ENCODE measurements at regions not wholly inside any gene's neighbourhood (a gene's known extent, or its start where the extent isn't known, plus 50 kb on each side); places are given as distances from the start of the nearest gene placed in this dataset.

DNA sequence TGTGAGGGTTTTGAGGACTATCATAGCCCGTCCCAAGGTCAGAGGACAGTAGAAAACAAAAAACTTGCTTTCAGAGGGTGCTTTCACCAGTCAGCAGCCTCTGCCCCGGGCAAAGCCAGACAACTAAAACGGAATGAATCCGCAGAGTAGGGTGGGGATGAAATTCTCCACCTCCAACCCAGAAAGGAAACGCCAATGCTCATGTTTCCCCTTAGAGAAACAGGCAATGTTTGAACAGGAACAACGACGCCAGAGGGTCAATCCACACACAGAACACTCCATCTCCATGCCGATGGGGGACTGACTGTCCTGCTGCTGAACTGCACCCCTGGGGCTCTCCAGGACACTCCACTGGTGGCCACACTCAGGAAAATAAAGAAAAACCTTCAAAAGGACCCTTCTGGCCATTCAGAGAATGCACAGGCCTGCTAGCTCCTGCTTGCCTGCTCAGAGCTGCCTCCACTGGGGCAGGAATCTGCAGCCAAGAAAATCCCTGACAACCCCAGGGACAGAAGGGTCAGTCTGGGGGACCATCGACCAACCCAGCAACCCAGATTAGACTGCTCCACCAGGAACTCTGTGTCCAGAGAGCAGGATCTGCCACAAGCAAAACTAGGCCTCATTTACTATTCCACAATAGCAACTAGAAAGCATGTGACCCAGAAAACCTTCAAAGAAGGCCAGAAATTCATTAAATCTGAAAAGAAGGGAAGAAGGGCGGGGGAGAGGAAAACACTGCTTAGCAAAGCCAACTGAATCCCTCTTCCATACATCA, 116.0 kb downstream of the TOMM20 start:
- H3K27ac ChIP-seq (ENCODE audit: low read depth, low read length), result peak overlapping the region; percentile 91
- H3K27ac Mint-ChIP-seq, result peak overlapping the region; percentile 91 to 98 (median 97)
- H3K9me3 Mint-ChIP-seq, result peaks cover 0 to 6% (median 1%) of the 10 kb centered on the region in 11 donors
- POLR2A ChIA-PET, result interaction anchor here (0.6 to 1.7 kb wide), 8 partner anchors 10 to 534 kb away, joined by 3 to 22 read pairs (median 4); partner anchors contain the start of genes IRF2BP2 and TARBP1
- intact Hi-C loops (cut with micrococcal nuclease), result loop anchor here (1.0 to 10.0 kb wide), 12 partner anchors 34 to 632 kb away; partner anchors contain the start of genes ARID4B (in 1 of the 2), GGPS1 (in 1 of the 2) and GNG4 (in 1 of the 2)
- peaks cover 0 to 23% (median 3%) of the 10 kb centered on the region in 5 donors for H3K36me3 Mint-ChIP-seq
- CTCF ChIA-PET, result interaction anchor here (0.6 to 1.2 kb wide), 2 partner anchors 33 to 513 kb away, joined by 3 read pairs; no protein-coding TSS in a partner anchor
- H3K4me3 ChIP-seq (ENCODE audit: low read length), result peak overlapping the region; percentile 12
- H3K36me3 ChIP-seq (ENCODE audit: control insufficient read depth in 2 of 3, insufficient read depth in 3 of 3, low read length in 3 of 3), result no peaks in the 10 kb centered on the region
- no peaks in the 10 kb centered on the region for H3K27me3 ChIP-seq (ENCODE audit: control insufficient read depth in 2 of 2, insufficient read depth in 2 of 2, low read length in 2 of 2)
- H3K4me1 ChIP-seq (ENCODE audit: control insufficient read depth in 2 of 2, insufficient read depth in 2 of 2, low read length in 2 of 2), result peaks cover 27 to 34% of the 10 kb centered on the region in 2 donors
- DNase-seq (peak in 1 of 9 donors; percentile 39), ATAC-seq (no peak)
- H3K27me3 Mint-ChIP-seq, result peaks cover 0 to 5% (median 0%) of the 10 kb centered on the region in 5 donors
- peak overlapping the region; percentile 8 to 84 (median 79) for H3K4me3 Mint-ChIP-seq
- no peaks in the 10 kb centered on the region for H3K9me3 ChIP-seq (ENCODE audit: control insufficient read depth in 2 of 3, low read length in 3 of 3)
- H3K4me1 Mint-ChIP-seq, result peaks cover 36 to 82% (median 64%) of the 10 kb centered on the region in 7 donors

DNA sequence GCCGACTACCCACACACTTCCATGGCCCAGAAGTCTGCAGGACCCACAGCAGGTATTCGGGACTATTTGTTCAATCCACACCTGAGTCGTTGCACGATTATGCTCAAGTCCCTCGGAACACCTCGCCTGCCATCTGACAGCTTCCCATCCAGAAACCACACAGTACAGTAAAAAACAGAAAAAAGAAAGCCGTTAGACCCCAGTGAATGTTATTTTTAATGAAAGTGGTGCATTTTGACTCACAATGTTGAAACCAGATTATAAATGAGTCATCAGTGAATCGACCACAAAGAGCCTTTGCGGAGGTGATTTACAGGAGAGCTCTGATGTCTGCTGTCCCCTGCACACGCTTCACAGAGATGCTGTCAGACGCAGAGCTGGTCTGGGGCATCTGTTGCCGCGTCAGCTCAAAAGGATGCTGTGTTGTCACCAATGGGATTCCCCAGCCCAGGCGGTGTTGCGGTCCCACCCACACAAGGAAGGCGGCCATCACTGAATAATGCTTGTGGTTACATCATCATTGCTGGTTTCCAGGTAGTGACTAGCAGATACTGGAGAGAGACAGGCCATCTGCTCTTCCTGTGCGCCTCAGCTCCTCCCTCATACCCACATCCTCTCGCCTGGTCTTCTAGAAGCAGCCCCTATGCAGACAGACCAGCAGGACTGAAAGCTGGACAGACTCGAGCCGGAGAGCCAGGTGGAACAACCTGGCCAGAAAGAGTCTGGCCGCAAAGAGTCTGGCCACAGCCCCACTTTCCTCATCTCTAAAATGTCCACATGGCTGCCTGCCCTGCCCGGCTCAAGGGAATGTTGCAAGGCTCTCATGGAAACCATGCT, 116.8 kb downstream of the TOMM20 start:
- ChIA-PET CTCF (interaction anchor here (0.6 to 1.2 kb wide), 3 partner anchors 32 to 512 kb away, joined by 3 to 7 read pairs (median 3); no protein-coding TSS in a partner anchor), POLR2A (interaction anchor here (0.6 to 1.7 kb wide), 8 partner anchors 9 to 533 kb away, joined by 3 to 22 read pairs (median 4); partner anchors contain the start of genes IRF2BP2 and TARBP1)
- ATAC-seq (peak; percentile 95), DNase-seq (peak; percentile 71 to 95 (median 93))
- Mint-ChIP-seq H3K27ac (peak overlapping the region; percentile 91 to 98 (median 97)), H3K4me3 (peak overlapping the region; percentile 72 to 84 (median 80)), H3K36me3 (peaks cover 0 to 28% (median 3%) of the 10 kb centered on the region in 5 donors), H3K27me3 (peaks cover 0 to 5% (median 0%) of the 10 kb centered on the region in 5 donors), H3K4me1 (peaks cover 36 to 79% (median 67%) of the 10 kb centered on the region in 7 donors), H3K9me3 (peaks cover 0 to 8% (median 0%) of the 10 kb centered on the region in 11 donors)
- Histone ChIP-seq H3K36me3 (ENCODE audit: control insufficient read depth in 2 of 3, insufficient read depth in 3 of 3, low read length in 3 of 3) (no peaks in the 10 kb centered on the region), H3K4me1 (ENCODE audit: control insufficient read depth in 2 of 2, insufficient read depth in 2 of 2, low read length in 2 of 2) (peaks cover 27 to 34% of the 10 kb centered on the region in 2 donors), H3K27me3 (ENCODE audit: control insufficient read depth in 2 of 2, insufficient read depth in 2 of 2, low read length in 2 of 2) (no peaks in the 10 kb centered on the region), H3K27ac (ENCODE audit: low read depth, low read length) (peak overlapping the region; percentile 91), H3K9me3 (ENCODE audit: control insufficient read depth in 2 of 3, low read length in 3 of 3) (no peaks in the 10 kb centered on the region), H3K4me3 (ENCODE audit: low read length) (peak overlapping the region; percentile 48)
- intact Hi-C loops (cut with micrococcal nuclease), result loop anchor here (1.0 to 10.0 kb wide), 19 partner anchors 32 to 633 kb away; partner anchors contain the start of genes ARID4B (in 1 of the 2), GGPS1 (in 1 of the 2) and GNG4 (in 1 of the 2)

DNA sequence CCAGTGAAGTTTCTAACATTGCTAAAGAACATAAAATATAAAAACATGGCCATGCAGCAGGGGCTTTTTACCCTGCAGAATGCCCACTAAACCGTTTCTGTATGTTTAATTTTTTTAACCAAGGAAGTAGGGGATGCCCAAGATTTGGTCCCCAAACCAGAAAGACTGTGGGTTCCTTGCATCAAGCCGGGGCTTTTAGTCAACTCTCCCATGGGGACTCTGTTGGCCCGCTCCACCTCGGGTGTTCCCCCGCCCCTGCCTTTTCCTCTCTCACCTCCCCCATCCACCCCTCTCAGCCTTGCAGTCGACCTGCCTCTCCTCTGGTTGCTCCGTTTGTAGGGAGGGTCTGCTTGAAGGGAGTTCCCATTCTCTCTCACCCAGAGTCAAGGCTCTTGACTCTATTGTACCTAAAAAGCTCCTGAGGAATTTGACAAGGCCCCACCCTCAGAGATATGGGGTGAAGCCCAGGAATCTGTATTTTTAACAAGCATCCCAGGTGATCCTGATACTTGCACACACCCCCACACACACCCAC, 117.5 kb downstream of the TOMM20 start:
- no peaks in the 10 kb centered on the region for H3K36me3 ChIP-seq (ENCODE audit: control insufficient read depth in 2 of 3, insufficient read depth in 3 of 3, low read length in 3 of 3)
- peak overlapping the region; percentile 48 for H3K4me3 ChIP-seq (ENCODE audit: low read length)
- no peaks in the 10 kb centered on the region for H3K9me3 ChIP-seq (ENCODE audit: control insufficient read depth in 2 of 3, low read length in 3 of 3)
- peak overlapping the region; percentile 91 for H3K27ac ChIP-seq (ENCODE audit: low read depth, low read length)
- DNase-seq (peak in 3 of 9 donors; percentile 9 to 78 (median 70)), ATAC-seq (no peak)
- ChIA-PET CTCF (interaction anchor here (1.1 to 1.2 kb wide), 2 partner anchors 32 to 511 kb away, joined by 3 to 7 read pairs; no protein-coding TSS in a partner anchor), POLR2A (interaction anchor here (1.0 to 1.7 kb wide), 6 partner anchors 32 to 533 kb away, joined by 3 to 22 read pairs (median 4); partner anchors contain the start of genes IRF2BP2 and TARBP1)
- peaks cover 27 to 34% of the 10 kb centered on the region in 2 donors for H3K4me1 ChIP-seq (ENCODE audit: control insufficient read depth in 2 of 2, insufficient read depth in 2 of 2, low read length in 2 of 2)
- Mint-ChIP-seq H3K4me3 (peak overlapping the region; percentile 72 to 84 (median 80)), H3K9me3 (peaks cover 0 to 14% (median 0%) of the 10 kb centered on the region in 11 donors), H3K27me3 (peaks cover 0 to 5% (median 0%) of the 10 kb centered on the region in 5 donors), H3K27ac (peak overlapping the region; percentile 91 to 98 (median 97)), H3K4me1 (peaks cover 41 to 84% (median 74%) of the 10 kb centered on the region in 7 donors), H3K36me3 (peaks cover 0 to 33% (median 3%) of the 10 kb centered on the region in 5 donors)
- intact Hi-C loops (cut with micrococcal nuclease), result loop anchor here (1.0 to 10.0 kb wide), 12 partner anchors 31 to 634 kb away; partner anchors contain the start of genes ARID4B (in 1 of the 2), GGPS1 (in 1 of the 2) and GNG4 (in 1 of the 2)
- H3K27me3 ChIP-seq (ENCODE audit: control insufficient read depth in 2 of 2, insufficient read depth in 2 of 2, low read length in 2 of 2), result no peaks in the 10 kb centered on the region

DNA sequence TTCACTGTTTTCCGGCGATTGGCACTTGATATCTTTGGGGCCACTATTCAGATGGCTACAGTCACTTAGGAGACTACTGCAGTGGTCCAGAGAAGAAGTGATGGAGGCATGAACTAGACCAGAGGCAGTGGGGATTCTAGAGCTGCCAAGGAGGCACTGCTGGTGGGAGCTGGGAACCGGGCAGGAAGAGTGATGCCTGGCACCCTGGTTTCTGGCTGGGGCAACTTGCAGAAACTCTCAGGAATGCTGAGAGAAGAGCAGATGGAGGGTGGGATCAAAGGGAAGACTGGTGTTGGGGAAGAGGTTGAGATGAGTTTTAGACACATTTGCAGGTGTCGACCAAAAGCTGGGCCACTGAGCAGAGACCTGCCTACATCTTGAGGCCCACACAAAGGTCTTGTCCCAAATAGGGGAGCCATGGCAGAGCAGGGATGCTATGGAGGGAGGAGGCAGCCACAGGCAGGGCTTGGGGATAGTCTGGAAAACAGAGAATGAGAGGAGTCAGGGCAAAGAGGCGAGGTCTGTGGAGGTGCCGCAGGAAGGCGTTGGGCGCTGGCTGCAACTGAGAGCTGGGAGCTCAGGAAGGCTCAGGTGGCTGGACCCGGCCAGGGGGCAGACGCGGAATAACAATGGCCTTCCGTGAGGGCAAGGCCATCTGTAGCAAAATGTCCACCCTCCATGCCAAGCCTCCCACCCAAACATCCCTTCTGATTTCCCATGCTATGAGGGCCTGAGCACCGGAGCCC, 118.9 kb downstream of the TOMM20 start:
- Histone ChIP-seq H3K4me3 (ENCODE audit: low read length) (no peak overlapping the region), H3K27ac (ENCODE audit: low read depth, low read length) (no peak overlapping the region), H3K4me1 (ENCODE audit: control insufficient read depth in 2 of 2, insufficient read depth in 2 of 2, low read length in 2 of 2) (peaks cover 23 to 29% of the 10 kb centered on the region in 2 donors), H3K9me3 (ENCODE audit: control insufficient read depth in 2 of 3, low read length in 3 of 3) (no peaks in the 10 kb centered on the region), H3K27me3 (ENCODE audit: control insufficient read depth in 2 of 2, insufficient read depth in 2 of 2, low read length in 2 of 2) (no peaks in the 10 kb centered on the region), H3K36me3 (ENCODE audit: control insufficient read depth in 2 of 3, insufficient read depth in 3 of 3, low read length in 3 of 3) (no peaks in the 10 kb centered on the region)
- intact Hi-C loops (cut with micrococcal nuclease), result loop anchor here (2.0 to 10.0 kb wide), 6 partner anchors 73 to 635 kb away; partner anchors contain the start of genes ARID4B (in 1 of the 2), GGPS1 (in 1 of the 2) and GNG4 (in 1 of the 2)
- ATAC-seq (no peak), DNase-seq (no peak)
- Mint-ChIP-seq H3K4me1 (peaks cover 37 to 80% (median 67%) of the 10 kb centered on the region in 7 donors), H3K4me3 (peak overlapping the region in 9 of 10 donors; percentile 32 to 76 (median 45)), H3K9me3 (peaks cover 0 to 14% (median 0%) of the 10 kb centered on the region in 11 donors), H3K27ac (peak overlapping the region; percentile 54 to 97 (median 91)), H3K36me3 (peaks cover 0 to 40% (median 0%) of the 10 kb centered on the region in 5 donors), H3K27me3 (peaks cover 0 to 5% (median 0%) of the 10 kb centered on the region in 5 donors)
- POLR2A ChIA-PET, result interaction anchor here (0.6 to 1.1 kb wide), 3 partner anchors 23 to 398 kb away, joined by 3 read pairs; no protein-coding TSS in a partner anchor
- CTCF ChIA-PET, result interaction anchor here (0.5 kb wide), 1 partner anchor 503 kb away, joined by 3 read pairs; no protein-coding TSS in a partner anchor

DNA sequence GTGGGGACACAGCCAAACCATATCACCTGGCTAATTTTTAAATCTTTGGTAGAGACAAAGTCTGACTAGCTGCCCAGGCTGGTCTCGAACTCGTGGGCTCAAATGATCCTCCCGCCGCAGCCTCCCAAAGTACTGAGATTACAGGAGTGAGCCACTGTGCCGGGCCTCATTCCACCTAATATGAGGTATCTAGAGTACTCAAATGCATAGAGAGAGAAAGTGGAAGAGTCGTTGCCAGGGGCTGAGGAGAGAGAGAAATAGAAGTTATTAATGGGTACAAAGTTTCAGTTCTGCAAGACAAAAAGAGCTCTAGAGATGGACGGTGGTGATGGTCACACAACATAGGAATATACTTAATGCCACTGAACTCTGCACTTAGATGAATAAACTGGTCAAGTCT, 119.6 kb downstream of the TOMM20 start:
- peak overlapping the region in 8 of 9 donors; percentile 23 to 97 (median 81) for H3K27ac Mint-ChIP-seq
- H3K27ac ChIP-seq (ENCODE audit: low read depth, low read length), result no peak overlapping the region

More for the DNA sequence above, 119.6 kb downstream of the TOMM20 start:
- Mint-ChIP-seq H3K4me1 (peaks cover 32 to 79% (median 60%) of the 10 kb centered on the region in 7 donors), H3K9me3 (peaks cover 0 to 14% (median 0%) of the 10 kb centered on the region in 11 donors), H3K27me3 (peaks cover 0 to 5% (median 0%) of the 10 kb centered on the region in 5 donors), H3K36me3 (peaks cover 0 to 37% (median 0%) of the 10 kb centered on the region in 5 donors), H3K4me3 (peak overlapping the region in 5 of 10 donors; percentile 0 to 74 (median 15))
- intact Hi-C loops (cut with micrococcal nuclease), result no loop called here
- DNase-seq, result no peak
- Histone ChIP-seq H3K4me3 (ENCODE audit: low read length) (no peak overlapping the region), H3K4me1 (ENCODE audit: control insufficient read depth in 2 of 2, insufficient read depth in 2 of 2, low read length in 2 of 2) (peaks cover 23 to 29% of the 10 kb centered on the region in 2 donors), H3K36me3 (ENCODE audit: control insufficient read depth in 2 of 3, insufficient read depth in 3 of 3, low read length in 3 of 3) (no peaks in the 10 kb centered on the region), H3K9me3 (ENCODE audit: control insufficient read depth in 2 of 3, low read length in 3 of 3) (no peaks in the 10 kb centered on the region), H3K27me3 (ENCODE audit: control insufficient read depth in 2 of 2, insufficient read depth in 2 of 2, low read length in 2 of 2) (no peaks in the 10 kb centered on the region)
- ChIA-PET POLR2A (interaction anchor here (0.7 to 1.1 kb wide), 3 partner anchors 22 to 398 kb away, joined by 3 to 4 read pairs (median 3); no protein-coding TSS in a partner anchor), CTCF (no interaction called here)
- ATAC-seq, result no peak
